Right atrium auricular region (tissue), 2 donors: ENCODE measurements at regions not wholly inside any gene's neighbourhood (a gene's known extent, or its start where the extent isn't known, plus 50 kb on each side); places are given as distances from the start of the nearest gene placed in this dataset.

Experiments
- DNase-seq: peaks from one replicate; pipeline ENCODE4 v3.0.0-alpha.2; 2019; ENCODE audit warnings: low spot score
- H3K27ac ChIP-seq, 2 donors: fragments of 200-600 bp; sonication (generic); 1 replicate in 1 of 2; 2 replicates in 1 of 2; pipeline ENCODE4 v1.5.1; 2016 to 2019
- H3K27me3 ChIP-seq, 2 donors: fragments of 200-600 bp; sonication (generic); one replicate each; pipeline versions ENCODE4 v1.5.1 to v1.6.0; 2017 to 2019
- H3K36me3 ChIP-seq: fragments of 200-600 bp; sonication (generic); one replicate; pipeline ENCODE4 v1.5.1; 2016
- H3K4me1 ChIP-seq, 2 donors: fragments of 200-600 bp; sonication (generic); one replicate each; pipeline versions ENCODE4 v1.5.1 to v1.6.0; 2017 to 2019
- H3K4me3 ChIP-seq, 2 donors: fragments of 200-600 bp; sonication (generic); 1 replicate in 1 of 2; 2 replicates in 1 of 2; pipeline ENCODE4 v1.5.1; 2017 to 2019; ENCODE audit warnings: mild to moderate bottlenecking in 1 of 2, moderate library complexity in 1 of 2
- H3K9me3 ChIP-seq, 2 donors: fragments of 200-600 bp; sonication (generic); one replicate each; pipeline ENCODE4 v1.5.1; 2019
- CTCF ChIP-seq, 2 donors: fragments of 200-600 bp; sonication (generic); IDR thresholded peaks; one replicate each; pipeline ENCODE4 v1.5.1; 2019; ENCODE audit warnings: antibody characterized with exemption in 2 of 2

GRCh38 chr16:18072161-18072560 is 264.4 kb downstream of the NPIPA8 start:
- H3K9me3 ChIP-seq, result no peaks in the 10 kb centered on the region
- H3K4me3 ChIP-seq, result no peak overlapping the region
- H3K27ac ChIP-seq, result no peak overlapping the region
- no peaks in the 10 kb centered on the region for H3K27me3 ChIP-seq
- H3K36me3 ChIP-seq, result no peaks in the 10 kb centered on the region
- H3K4me1 ChIP-seq, result no peaks in the 10 kb centered on the region
- TF ChIP-seq CTCF (IDR thresholded peaks at IDR 0.05), result no peak
- no peak for DNase-seq

- Histone ChIP-seq H3K27me3 (no peaks in the 10 kb centered on the region), H3K4me1 (no peaks in the 10 kb centered on the region), H3K36me3 (no peaks in the 10 kb centered on the region), H3K4me3 (no peak overlapping the region), H3K27ac (no peak overlapping the region), H3K9me3 (no peaks in the 10 kb centered on the region)
- no peak for TF ChIP-seq CTCF (IDR thresholded peaks at IDR 0.05)
- DNase-seq, result no peak
These were observed 266.9 kb downstream of the NPIPA8 start for GRCh38 chr16:18069683-18070082.

GRCh38 chr16:18068477-18068876 is 268.1 kb downstream of the NPIPA8 start:
- Histone ChIP-seq H3K27me3 (no peaks in the 10 kb centered on the region), H3K4me1 (no peaks in the 10 kb centered on the region), H3K36me3 (no peaks in the 10 kb centered on the region), H3K27ac (no peak overlapping the region), H3K4me3 (no peak overlapping the region), H3K9me3 (no peaks in the 10 kb centered on the region)
- no peak for DNase-seq
- no peak for TF ChIP-seq CTCF (IDR thresholded peaks at IDR 0.05)

- H3K27ac ChIP-seq, result no peak overlapping the region
- H3K4me3 ChIP-seq, result no peak overlapping the region
- H3K4me1 ChIP-seq, result no peaks in the 10 kb centered on the region
- H3K27me3 ChIP-seq, result no peaks in the 10 kb centered on the region
- no peaks in the 10 kb centered on the region for H3K9me3 ChIP-seq
- no peak for DNase-seq
- no peaks in the 10 kb centered on the region for H3K36me3 ChIP-seq
- no peak for TF ChIP-seq CTCF (IDR thresholded peaks at IDR 0.05)
These were observed 273.8 kb downstream of the NPIPA8 start for GRCh38 chr16:18062713-18063112.

- H3K4me3 ChIP-seq, result no peak overlapping the region
- no peaks in the 10 kb centered on the region for H3K27me3 ChIP-seq
- no peak for DNase-seq
- H3K27ac ChIP-seq, result no peak overlapping the region
- H3K36me3 ChIP-seq, result no peaks in the 10 kb centered on the region
- no peaks in the 10 kb centered on the region for H3K4me1 ChIP-seq
- no peaks in the 10 kb centered on the region for H3K9me3 ChIP-seq
- TF ChIP-seq CTCF (IDR thresholded peaks at IDR 0.05), result no peak
These were observed 276.2 kb downstream of the NPIPA8 start for GRCh38 chr16:18060351-18060750.

- no peak for DNase-seq
- no peak overlapping the region for H3K27ac ChIP-seq
- no peaks in the 10 kb centered on the region for H3K27me3 ChIP-seq
- H3K9me3 ChIP-seq, result no peaks in the 10 kb centered on the region
- H3K4me3 ChIP-seq, result no peak overlapping the region
- no peaks in the 10 kb centered on the region for H3K36me3 ChIP-seq
- no peaks in the 10 kb centered on the region for H3K4me1 ChIP-seq
- no peak for TF ChIP-seq CTCF (IDR thresholded peaks at IDR 0.05)
These were observed 277.0 kb downstream of the NPIPA8 start for GRCh38 chr16:18059577-18059976.
